GM12878 (cell line): ENCODE measurements at regions not wholly inside any gene's neighbourhood (a gene's known extent, or its start where the extent isn't known, plus 50 kb on each side); places are given as distances from the start of the nearest gene placed in this dataset.

ENCODE experiments used
- ATAC-seq: fragments of 200-7000 bp; cut with Tn5 transposase; 3 replicates; pipeline ENCODE4 v1.9.1; 2020; ENCODE audit warnings: mild to moderate bottlenecking, moderate library complexity
- BruUV-seq: library from RNA; stranded (reverse); fragments of 400-500 nt; replicated peaks from 2 replicates; lab custom pipeline; 2021; lab: Mats Ljungman, UMichigan
- CTCF ChIA-PET: fragments of 300-600 bp; sonication (Branson Sonifier 250); formaldehyde crosslinking; extraction: SDS; loops from one replicate; lab custom pipeline; 2021; ENCODE audit warnings: inconsistent platforms; lab: Yijun Ruan, JAX
- POLR2A ChIA-PET: fragments of 350-600 bp; formaldehyde crosslinking; extraction: SDS; loops from one replicate; lab custom pipeline; 2021; ENCODE audit warnings: inconsistent platforms; lab: Charles Lee
- RAD21 ChIA-PET: fragments of 300-600 bp; sonication (Branson Sonifier 250); formaldehyde crosslinking; loops from one replicate; lab custom pipeline; 2023; ENCODE audit warnings: antibody characterized with exemption; ENCODE audit not compliant: unreplicated experiment; lab: Charles Lee
- SMC1A ChIA-PET: fragments of 300-600 bp; sonication (Branson Sonifier 250); formaldehyde crosslinking; loops from one replicate; lab custom pipeline; 2023; ENCODE audit not compliant: unreplicated experiment, uncharacterized antibody; lab: Charles Lee
- DNase-seq: peaks from one replicate; pipeline ENCODE4 v3.0.0-alpha.2; 2011; ENCODE audit warnings: low read depth, low spot score
- FAIRE-seq: peaks from 3 replicates; lab custom pipeline; 2011; peaks lifted over from hg19 to GRCh38; lab: Jason Lieb, UNC
- H2AFZ ChIP-seq: 2 replicates; pipeline ENCODE4 v1.6.0; 2011; ENCODE audit warnings: low read depth, low read length, control low read depth; ENCODE audit not compliant: control insufficient read depth
- H3K27ac ChIP-seq: 2 replicates; pipeline ENCODE4 v1.5.1; 2011; ENCODE audit warnings: control low read depth; ENCODE audit not compliant: control insufficient read depth, insufficient read depth
- H3K27me3 ChIP-seq, 2 experiments: replicated peaks in 1 of 2; 2 replicates each; pipeline versions ENCODE4 v1.6.0 to v1.6.1; 2011; ENCODE audit warnings: low read length in 1 of 2; ENCODE audit not compliant: control insufficient read depth in 2 of 2, insufficient read depth in 2 of 2
- H3K36me3 ChIP-seq, 2 experiments: 2 replicates each; pipeline ENCODE4 v1.5.1; 2011; ENCODE audit warnings: low read length in 1 of 2; ENCODE audit not compliant: control insufficient read depth in 2 of 2, insufficient read depth in 2 of 2
- H3K4me1 ChIP-seq: 2 replicates; pipeline ENCODE4 v1.6.1; 2011; ENCODE audit warnings: mild to moderate bottlenecking, low read length, moderate library complexity, mixed read lengths; ENCODE audit not compliant: control insufficient read depth, insufficient read depth
- H3K4me2 ChIP-seq: 2 replicates; pipeline ENCODE4 v1.6.0; 2011; ENCODE audit warnings: control low read depth; ENCODE audit not compliant: control insufficient read depth, insufficient read depth
- H3K4me3 ChIP-seq: fragments of 200-600 bp; sonication (generic); 2 replicates; pipeline ENCODE4 v1.5.1; 2016
- H3K79me2 ChIP-seq: 2 replicates; pipeline ENCODE4 v1.6.0; 2011; ENCODE audit warnings: low read length; ENCODE audit not compliant: control insufficient read depth, insufficient read depth
- H3K9ac ChIP-seq: 2 replicates; pipeline ENCODE4 v1.8.0; 2011; ENCODE audit warnings: low read length, control low read depth, mixed read lengths; ENCODE audit not compliant: control insufficient read depth, insufficient read depth
- H3K9me3 ChIP-seq: replicated peaks from 3 replicates; pipeline ENCODE4 v1.5.1; 2011; ENCODE audit warnings: mild to moderate bottlenecking, low read length; ENCODE audit not compliant: control insufficient read depth, insufficient read depth
- H4K20me1 ChIP-seq: 2 replicates; pipeline ENCODE4 v1.6.0; 2011; ENCODE audit not compliant: control insufficient read depth, insufficient read depth
- BHLHE40 ChIP-seq, 2 experiments: fragments of 450-650 bp in 1 of 2; IDR thresholded peaks; 2 replicates each; pipeline ENCODE4 v1.6.1; 2011 to 2017; ENCODE audit warnings: low read depth in 2 of 2, borderline replicate concordance in 1 of 2, improper control_type of control experiment in 1 of 2, low read length in 1 of 2, mild to moderate bottlenecking in 1 of 2
- GABPA ChIP-seq: IDR thresholded peaks from 2 replicates; pipeline ENCODE4 v1.6.1; 2014; ENCODE audit warnings: antibody characterized with exemption, low read depth, mild to moderate bottlenecking, inconsistent platforms
- IKZF2 ChIP-seq, 2 experiments: fragments of 450-650 bp; IDR thresholded peaks; 2 replicates each; pipeline ENCODE4 v1.6.1; 2017; ENCODE audit warnings: mild to moderate bottlenecking in 2 of 2, moderate library complexity in 2 of 2
- JUNB ChIP-seq: IDR thresholded peaks from 2 replicates; pipeline ENCODE4 v1.6.1; 2016; ENCODE audit warnings: antibody characterized with exemption, mild to moderate bottlenecking
- NFXL1 ChIP-seq: fragments of 450-650 bp; IDR thresholded peaks from 2 replicates; pipeline ENCODE4 v1.6.1; 2017; ENCODE audit warnings: antibody characterized with exemption, mild to moderate bottlenecking, borderline replicate concordance
- NR2C2 ChIP-seq: IDR thresholded peaks from 2 replicates; pipeline ENCODE4 v1.6.1; 2011; ENCODE audit warnings: borderline replicate concordance, low read depth; ENCODE audit not compliant: control insufficient read depth, insufficient read length
- POLR2AphosphoS5 ChIP-seq: IDR thresholded peaks from 2 replicates; pipeline ENCODE4 v1.6.1; 2011; ENCODE audit warnings: mild to moderate bottlenecking, low read length, inconsistent platforms
- RBBP5 ChIP-seq: fragments of 200-600 bp; sonication (generic); conservative IDR thresholded peaks from 2 replicates; pipeline ENCODE4 v1.6.1; 2016
- SPI1 ChIP-seq: IDR thresholded peaks from 2 replicates; pipeline ENCODE4 v1.6.1; 2011; ENCODE audit warnings: low read depth, mild to moderate bottlenecking, low read length, moderate library complexity, borderline replicate concordance; ENCODE audit not compliant: insufficient read depth
- SREBF2 ChIP-seq: IDR thresholded peaks from 2 replicates; pipeline ENCODE4 v1.6.1; 2012; ENCODE audit warnings: mild to moderate bottlenecking, low read length
- SUPT20H ChIP-seq: IDR thresholded peaks from 2 replicates; pipeline ENCODE4 v1.6.1; 2011; ENCODE audit warnings: low read depth, mild to moderate bottlenecking, low read length, moderate library complexity, borderline replicate concordance; ENCODE audit not compliant: control insufficient read depth
- WRNIP1 ChIP-seq: IDR thresholded peaks from 2 replicates; pipeline ENCODE4 v1.6.1; 2011; ENCODE audit warnings: low read depth, low read length, improper control_type of control experiment, borderline replicate concordance
- ZNF207 ChIP-seq: fragments of 450-650 bp; IDR thresholded peaks from 2 replicates; pipeline ENCODE4 v1.6.1; 2014; ENCODE audit warnings: antibody characterized with exemption, mild to moderate bottlenecking, borderline replicate concordance
- WGBS: methylation state at CpG from one replicate; pipeline ENCODE4 v1.1.6; 2016; ENCODE audit warnings: low lambda C conversion rate; ENCODE audit not compliant: insufficient replicate concordance, insufficient coverage; ENCODE audit errors: missing lambda C conversion rate; 5-methylcytosine and 5-hydroxymethylcytosine counted together
- in situ Hi-C: fragments of 300-500 bp; cut with MboI; formaldehyde crosslinking; loops from 9 replicates; pipeline ENCODE4 v1.14.3; 2018; ENCODE audit warnings: mixed read lengths
- intact Hi-C: fragments of 100-400 bp; cut with micrococcal nuclease; formaldehyde crosslinking; loops from one replicate; pipeline ENCODE4 v1.14.2; 2022; ENCODE audit not compliant: unreplicated experiment
- TF ChIP-seq, protein P1 (sequence below): fragments of 450-650 bp; IDR thresholded peaks from 2 replicates; pipeline ENCODE4 v1.6.1; 2016; ENCODE audit warnings: mild to moderate bottlenecking, moderate library complexity, borderline replicate concordance
- TF ChIP-seq, protein P2 (sequence below): fragments of 450-650 bp; formaldehyde crosslinking; IDR thresholded peaks from 2 replicates; pipeline ENCODE4 v1.5.0; 2022; ENCODE audit warnings: mild to moderate bottlenecking, missing genetic modification characterization
- TF ChIP-seq, protein P3 (sequence below): fragments of 150-350 bp; IDR thresholded peaks from 2 replicates; pipeline ENCODE4 v1.6.1; 2014; ENCODE audit warnings: mild to moderate bottlenecking, low read depth, low read length

DNA sequence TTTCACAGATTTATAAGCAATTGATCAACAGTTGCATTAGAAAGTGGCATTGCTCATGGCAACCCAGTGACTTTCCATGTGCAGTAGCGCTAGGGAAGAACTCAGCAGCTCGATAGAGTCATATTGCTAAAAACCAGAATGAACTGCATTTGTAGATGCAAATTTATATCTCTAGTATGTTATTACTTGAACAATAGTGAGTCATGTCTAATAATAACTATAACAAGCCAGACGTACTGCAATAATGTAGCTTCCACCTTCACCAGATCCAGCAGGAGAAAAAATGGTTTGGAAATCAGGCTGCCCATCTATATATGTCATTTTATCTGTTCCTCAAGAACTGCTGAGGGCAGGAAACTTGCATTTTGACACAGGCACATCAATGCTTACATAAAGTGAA is 66.5 kb upstream of the FIGN start (continued):
- no peak for TF ChIP-seq SPI1
- TF ChIP-seq, all 136 proteins: peak for 0

DNA sequence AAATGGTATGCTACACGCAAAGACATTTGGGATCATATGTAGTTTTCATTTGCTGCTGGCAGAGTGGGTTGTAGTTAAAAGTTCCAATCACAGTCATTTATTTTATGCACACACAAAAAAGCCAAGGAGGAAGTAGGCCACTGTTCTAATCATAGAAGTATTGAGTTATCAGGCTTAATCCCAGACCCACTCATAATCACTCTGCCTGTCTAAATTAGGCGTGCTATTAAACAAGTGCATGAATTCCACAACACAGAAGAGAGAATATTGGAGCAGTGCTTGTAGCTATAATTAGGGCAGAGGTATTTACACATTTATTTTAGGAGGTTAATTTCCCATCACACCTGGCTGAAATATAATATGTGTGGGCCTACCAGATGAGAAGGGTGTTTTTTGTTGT is 65.7 kb upstream of the FIGN start:
- ChIA-PET SMC1A (no interaction called here), POLR2A (no interaction called here), CTCF (no interaction called here), RAD21 (no interaction called here)
- Histone ChIP-seq H3K4me2 (no peak overlapping the region), H3K27ac (no peak overlapping the region), H3K36me3 (no peaks in the 10 kb centered on the region), H3K9ac (no peak overlapping the region), H3K4me3 (no peak overlapping the region), H3K4me1 (no peaks in the 10 kb centered on the region), H4K20me1 (no peaks in the 10 kb centered on the region), H3K9me3 (no peaks in the 10 kb centered on the region), H3K79me2 (no peaks in the 10 kb centered on the region), H2AFZ (no peak overlapping the region), H3K27me3 (no peaks in the 10 kb centered on the region)
- no TSS peak for BruUV-seq
- ATAC-seq (no peak), FAIRE-seq (no peak), DNase-seq (no peak)
- intact Hi-C loops (no loop called here), in situ Hi-C loops (no loop called here)
- 29% methylated on average over 2 of the region's 2 CpGs for WGBS
- TF ChIP-seq SUPT20H, result no peak
- TF ChIP-seq IKZF2 (IDR thresholded peaks at IDR 0.05), result no peak
- no peak for TF ChIP-seq NFXL1
- no peak for TF ChIP-seq POLR2AphosphoS5
- TF ChIP-seq, protein P1, sequence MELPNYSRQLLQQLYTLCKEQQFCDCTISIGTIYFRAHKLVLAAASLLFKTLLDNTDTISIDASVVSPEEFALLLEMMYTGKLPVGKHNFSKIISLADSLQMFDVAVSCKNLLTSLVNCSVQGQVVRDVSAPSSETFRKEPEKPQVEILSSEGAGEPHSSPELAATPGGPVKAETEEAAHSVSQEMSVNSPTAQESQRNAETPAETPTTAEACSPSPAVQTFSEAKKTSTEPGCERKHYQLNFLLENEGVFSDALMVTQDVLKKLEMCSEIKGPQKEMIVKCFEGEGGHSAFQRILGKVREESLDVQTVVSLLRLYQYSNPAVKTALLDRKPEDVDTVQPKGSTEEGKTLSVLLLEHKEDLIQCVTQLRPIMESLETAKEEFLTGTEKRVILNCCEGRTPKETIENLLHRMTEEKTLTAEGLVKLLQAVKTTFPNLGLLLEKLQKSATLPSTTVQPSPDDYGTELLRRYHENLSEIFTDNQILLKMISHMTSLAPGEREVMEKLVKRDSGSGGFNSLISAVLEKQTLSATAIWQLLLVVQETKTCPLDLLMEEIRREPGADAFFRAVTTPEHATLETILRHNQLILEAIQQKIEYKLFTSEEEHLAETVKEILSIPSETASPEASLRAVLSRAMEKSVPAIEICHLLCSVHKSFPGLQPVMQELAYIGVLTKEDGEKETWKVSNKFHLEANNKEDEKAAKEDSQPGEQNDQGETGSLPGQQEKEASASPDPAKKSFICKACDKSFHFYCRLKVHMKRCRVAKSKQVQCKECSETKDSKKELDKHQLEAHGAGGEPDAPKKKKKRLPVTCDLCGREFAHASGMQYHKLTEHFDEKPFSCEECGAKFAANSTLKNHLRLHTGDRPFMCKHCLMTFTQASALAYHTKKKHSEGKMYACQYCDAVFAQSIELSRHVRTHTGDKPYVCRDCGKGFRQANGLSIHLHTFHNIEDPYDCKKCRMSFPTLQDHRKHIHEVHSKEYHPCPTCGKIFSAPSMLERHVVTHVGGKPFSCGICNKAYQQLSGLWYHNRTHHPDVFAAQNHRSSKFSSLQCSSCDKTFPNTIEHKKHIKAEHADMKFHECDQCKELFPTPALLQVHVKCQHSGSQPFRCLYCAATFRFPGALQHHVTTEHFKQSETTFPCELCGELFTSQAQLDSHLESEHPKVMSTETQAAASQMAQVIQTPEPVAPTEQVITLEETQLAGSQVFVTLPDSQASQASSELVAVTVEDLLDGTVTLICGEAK, result no peak
- no peak for TF ChIP-seq BHLHE40 (IDR thresholded peaks at IDR 0.05; ENCODE audit: borderline replicate concordance in 1 of 2, low read depth in 2 of 2, low read length in 1 of 2)
- no peak for TF ChIP-seq WRNIP1
- TF ChIP-seq, protein P2, sequence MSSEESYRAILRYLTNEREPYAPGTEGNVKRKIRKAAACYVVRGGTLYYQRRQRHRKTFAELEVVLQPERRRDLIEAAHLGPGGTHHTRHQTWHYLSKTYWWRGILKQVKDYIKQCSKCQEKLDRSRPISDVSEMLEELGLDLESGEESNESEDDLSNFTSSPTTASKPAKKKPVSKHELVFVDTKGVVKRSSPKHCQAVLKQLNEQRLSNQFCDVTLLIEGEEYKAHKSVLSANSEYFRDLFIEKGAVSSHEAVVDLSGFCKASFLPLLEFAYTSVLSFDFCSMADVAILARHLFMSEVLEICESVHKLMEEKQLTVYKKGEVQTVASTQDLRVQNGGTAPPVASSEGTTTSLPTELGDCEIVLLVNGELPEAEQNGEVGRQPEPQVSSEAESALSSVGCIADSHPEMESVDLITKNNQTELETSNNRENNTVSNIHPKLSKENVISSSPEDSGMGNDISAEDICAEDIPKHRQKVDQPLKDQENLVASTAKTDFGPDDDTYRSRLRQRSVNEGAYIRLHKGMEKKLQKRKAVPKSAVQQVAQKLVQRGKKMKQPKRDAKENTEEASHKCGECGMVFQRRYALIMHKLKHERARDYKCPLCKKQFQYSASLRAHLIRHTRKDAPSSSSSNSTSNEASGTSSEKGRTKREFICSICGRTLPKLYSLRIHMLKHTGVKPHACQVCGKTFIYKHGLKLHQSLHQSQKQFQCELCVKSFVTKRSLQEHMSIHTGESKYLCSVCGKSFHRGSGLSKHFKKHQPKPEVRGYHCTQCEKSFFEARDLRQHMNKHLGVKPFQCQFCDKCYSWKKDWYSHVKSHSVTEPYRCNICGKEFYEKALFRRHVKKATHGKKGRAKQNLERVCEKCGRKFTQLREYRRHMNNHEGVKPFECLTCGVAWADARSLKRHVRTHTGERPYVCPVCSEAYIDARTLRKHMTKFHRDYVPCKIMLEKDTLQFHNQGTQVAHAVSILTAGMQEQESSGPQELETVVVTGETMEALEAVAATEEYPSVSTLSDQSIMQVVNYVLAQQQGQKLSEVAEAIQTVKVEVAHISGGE, result no peak
- TF ChIP-seq, protein P3, sequence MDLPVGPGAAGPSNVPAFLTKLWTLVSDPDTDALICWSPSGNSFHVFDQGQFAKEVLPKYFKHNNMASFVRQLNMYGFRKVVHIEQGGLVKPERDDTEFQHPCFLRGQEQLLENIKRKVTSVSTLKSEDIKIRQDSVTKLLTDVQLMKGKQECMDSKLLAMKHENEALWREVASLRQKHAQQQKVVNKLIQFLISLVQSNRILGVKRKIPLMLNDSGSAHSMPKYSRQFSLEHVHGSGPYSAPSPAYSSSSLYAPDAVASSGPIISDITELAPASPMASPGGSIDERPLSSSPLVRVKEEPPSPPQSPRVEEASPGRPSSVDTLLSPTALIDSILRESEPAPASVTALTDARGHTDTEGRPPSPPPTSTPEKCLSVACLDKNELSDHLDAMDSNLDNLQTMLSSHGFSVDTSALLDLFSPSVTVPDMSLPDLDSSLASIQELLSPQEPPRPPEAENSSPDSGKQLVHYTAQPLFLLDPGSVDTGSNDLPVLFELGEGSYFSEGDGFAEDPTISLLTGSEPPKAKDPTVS, result no peak
- no peak for TF ChIP-seq SREBF2
- no peak for TF ChIP-seq NR2C2
- TF ChIP-seq ZNF207, result no peak
- TF ChIP-seq GABPA, result no peak
- TF ChIP-seq JUNB, result no peak
- TF ChIP-seq RBBP5, result no peak
